OCI-LY7 (cell line): ENCODE measurements at regions not wholly inside any gene's neighbourhood (a gene's known extent, or its start where the extent isn't known, plus 50 kb on each side); places are given as distances from the start of the nearest gene placed in this dataset.
"Not testable (repeated sequence)": the region's sequence is repeated elsewhere in the genome, so short reads cannot be mapped to it uniquely, and the experiment has no call there.

Experiments used
- BruUV-seq: library from RNA; stranded (reverse); fragments of 400-500 nt; replicated peaks from 2 replicates; lab custom pipeline; 2021; lab: Mats Ljungman, UMichigan
- CTCF ChIA-PET: fragments of 300-600 bp; sonication (Branson Sonifier 250); formaldehyde crosslinking; loops from one replicate; lab custom pipeline; 2022; ENCODE audit warnings: antibody characterized with exemption; ENCODE audit not compliant: unreplicated experiment; lab: Charles Lee
- POLR2A ChIA-PET: fragments of 300-600 bp; sonication (Branson Sonifier 250); formaldehyde crosslinking; loops from one replicate; lab custom pipeline; 2022; ENCODE audit warnings: antibody characterized with exemption; lab: Charles Lee
- DNase-seq: peaks from one replicate; pipeline ENCODE4 v3.0.0-alpha.2; 2015; ENCODE audit warnings: low spot score
- H2AFZ ChIP-seq: fragments of 200-600 bp; sonication (generic), shearing (Covaris generic); 2 replicates; pipeline ENCODE4 v1.6.1; 2014; ENCODE audit warnings: mild to moderate bottlenecking, antibody characterized with exemption, low read length, moderate library complexity
- H3K27ac ChIP-seq: fragments of 200-600 bp; sonication (generic); 2 replicates; pipeline ENCODE4 v1.5.1; 2014; ENCODE audit warnings: mixed run types, low read depth, mild to moderate bottlenecking, moderate library complexity, low read length, inconsistent platforms; ENCODE audit not compliant: poor library complexity, severe bottlenecking
- H3K36me3 ChIP-seq: fragments of 200-600 bp; sonication (generic); 2 replicates; pipeline ENCODE4 v1.6.1; 2014; ENCODE audit warnings: mild to moderate bottlenecking, antibody characterized with exemption, low read length, moderate library complexity, mixed read lengths; ENCODE audit not compliant: insufficient read depth
- H3K4me1 ChIP-seq: fragments of 200-600 bp; sonication (generic); 2 replicates; pipeline ENCODE4 v1.5.1; 2014; ENCODE audit warnings: mild to moderate bottlenecking, low read length; ENCODE audit not compliant: insufficient read depth, poor library complexity, severe bottlenecking
- H3K4me2 ChIP-seq: fragments of 200-600 bp; sonication (generic); 2 replicates; pipeline ENCODE4 v1.6.1; 2014; ENCODE audit warnings: mild to moderate bottlenecking, low read length
- H3K4me3 ChIP-seq: fragments of 200-600 bp; sonication (generic); 2 replicates; pipeline ENCODE4 v1.5.1; 2014; ENCODE audit warnings: mild to moderate bottlenecking, low read depth, low read length; ENCODE audit not compliant: poor library complexity, severe bottlenecking
- H3K79me2 ChIP-seq: fragments of 200-600 bp; sonication (generic); 2 replicates; pipeline ENCODE4 v1.6.1; 2016; ENCODE audit warnings: low read depth, mild to moderate bottlenecking, low read length, moderate library complexity, mixed read lengths; ENCODE audit not compliant: insufficient read depth
- H3K9me2 ChIP-seq: fragments of 200-600 bp; sonication (generic); 2 replicates; pipeline ENCODE4 v1.6.1; 2016; ENCODE audit warnings: mild to moderate bottlenecking, low read length, mixed read lengths; ENCODE audit not compliant: insufficient read depth
- H3K9me3 ChIP-seq: fragments of 200-600 bp; sonication (generic); 2 replicates; pipeline ENCODE4 v1.6.1; 2014; ENCODE audit warnings: mild to moderate bottlenecking, mixed run types, low read length, mixed read lengths
- H4K20me1 ChIP-seq: fragments of 200-600 bp; sonication (generic); 2 replicates; pipeline ENCODE4 v1.6.1; 2014; ENCODE audit warnings: mild to moderate bottlenecking, antibody characterized with exemption, low read length, moderate library complexity, mixed read lengths; ENCODE audit not compliant: insufficient read depth
- EZH2phosphoT487 ChIP-seq: fragments of 200-600 bp; sonication (generic); IDR thresholded peaks from 2 replicates; pipeline ENCODE4 v1.6.1; 2018; ENCODE audit warnings: low read depth, borderline replicate concordance, mild to moderate bottlenecking, mixed run types, antibody characterized with exemption, low read length, moderate library complexity, mixed read lengths
- intact Hi-C: fragments of 100-400 bp; cut with micrococcal nuclease; formaldehyde crosslinking; loops from one replicate; pipeline ENCODE4 v1.10.0; 2022; ENCODE audit not compliant: unreplicated experiment
- TF ChIP-seq, protein P1 (sequence below): fragments of 200-600 bp; sonication (generic); conservative IDR thresholded peaks from 2 replicates; pipeline ENCODE4 v1.5.1; 2014; ENCODE audit warnings: mild to moderate bottlenecking, antibody characterized with exemption, low read length, moderate library complexity, mixed read lengths

- DNase-seq: no peak
- Histone ChIP-seq H3K9me2 (no peaks in the 10 kb centered on the region), H3K4me3 (no peak overlapping the region), H3K36me3 (no peaks in the 10 kb centered on the region), H3K4me2 (no peak overlapping the region), H3K4me1 (no peaks in the 10 kb centered on the region), H4K20me1 (no peaks in the 10 kb centered on the region), H3K79me2 (no peaks in the 10 kb centered on the region), H3K9me3 (no peaks in the 10 kb centered on the region), H2AFZ (no peak overlapping the region), H3K27ac (no peak overlapping the region)
- ChIA-PET POLR2A (no interaction called here), CTCF (no interaction called here)
- BruUV-seq: no TSS peak
- TF ChIP-seq, protein P1, sequence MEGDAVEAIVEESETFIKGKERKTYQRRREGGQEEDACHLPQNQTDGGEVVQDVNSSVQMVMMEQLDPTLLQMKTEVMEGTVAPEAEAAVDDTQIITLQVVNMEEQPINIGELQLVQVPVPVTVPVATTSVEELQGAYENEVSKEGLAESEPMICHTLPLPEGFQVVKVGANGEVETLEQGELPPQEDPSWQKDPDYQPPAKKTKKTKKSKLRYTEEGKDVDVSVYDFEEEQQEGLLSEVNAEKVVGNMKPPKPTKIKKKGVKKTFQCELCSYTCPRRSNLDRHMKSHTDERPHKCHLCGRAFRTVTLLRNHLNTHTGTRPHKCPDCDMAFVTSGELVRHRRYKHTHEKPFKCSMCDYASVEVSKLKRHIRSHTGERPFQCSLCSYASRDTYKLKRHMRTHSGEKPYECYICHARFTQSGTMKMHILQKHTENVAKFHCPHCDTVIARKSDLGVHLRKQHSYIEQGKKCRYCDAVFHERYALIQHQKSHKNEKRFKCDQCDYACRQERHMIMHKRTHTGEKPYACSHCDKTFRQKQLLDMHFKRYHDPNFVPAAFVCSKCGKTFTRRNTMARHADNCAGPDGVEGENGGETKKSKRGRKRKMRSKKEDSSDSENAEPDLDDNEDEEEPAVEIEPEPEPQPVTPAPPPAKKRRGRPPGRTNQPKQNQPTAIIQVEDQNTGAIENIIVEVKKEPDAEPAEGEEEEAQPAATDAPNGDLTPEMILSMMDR: no peak
- no peak for TF ChIP-seq EZH2phosphoT487
- intact Hi-C loops: no loop called here
Observed at GRCh38 chr11:96748639-96749370, 359.0 kb downstream of the JRKL start.

DNA sequence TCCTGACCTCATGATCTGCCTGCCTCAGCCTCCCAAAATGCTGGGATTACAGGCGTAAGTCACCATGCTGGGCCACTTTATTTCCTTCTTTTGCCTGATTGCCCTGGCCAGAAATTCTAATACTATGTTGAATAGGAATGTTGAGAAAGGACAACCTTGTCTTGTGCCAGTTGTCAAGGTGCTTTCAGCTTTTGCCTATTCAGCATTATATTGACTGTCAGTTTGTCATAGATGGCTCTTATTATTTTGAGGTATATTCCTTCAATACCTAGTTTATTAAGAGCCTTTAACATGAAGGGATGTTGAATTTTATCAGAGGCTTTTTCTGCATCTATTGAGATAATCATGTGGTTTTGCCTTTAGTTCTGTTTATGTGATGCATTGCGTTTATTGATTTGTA, 362.0 kb downstream of the JRKL start:
- H2AFZ ChIP-seq, H3K27ac ChIP-seq, H3K9me2 ChIP-seq, intact Hi-C loops, DNase-seq, H3K9me3 ChIP-seq, POLR2A ChIA-PET, H3K4me2 ChIP-seq, CTCF ChIA-PET, H3K79me2 ChIP-seq, H3K36me3 ChIP-seq, BruUV-seq, H3K4me3 ChIP-seq, H4K20me1 ChIP-seq, H3K4me1 ChIP-seq: not testable (repeated sequence)

DNA sequence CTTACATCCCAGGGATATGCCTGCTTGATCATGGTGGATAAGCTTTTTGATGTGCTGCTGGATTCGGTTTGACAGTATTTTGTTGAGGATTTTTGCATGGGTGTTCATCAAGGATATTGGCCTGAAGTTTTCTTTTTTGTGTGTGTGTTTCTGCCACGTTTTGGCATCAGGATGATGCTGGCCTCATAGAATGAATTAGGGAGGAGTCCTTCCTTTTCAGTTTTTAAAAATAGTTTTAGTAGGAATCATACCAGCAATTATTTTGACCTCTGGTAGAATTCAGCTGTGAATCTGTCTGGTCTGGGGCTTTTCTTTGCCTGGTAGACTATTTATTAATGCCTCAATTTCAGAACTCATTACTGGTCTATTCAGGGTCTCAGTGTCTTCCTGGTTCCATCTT, 362.4 kb downstream of the JRKL start:
- TF ChIP-seq EZH2phosphoT487: no peak
- TF ChIP-seq, protein P1: no peak
- no peaks in the 10 kb centered on the region for H3K4me1 ChIP-seq
- H3K4me2 ChIP-seq: no peak overlapping the region
- H3K79me2 ChIP-seq: no peaks in the 10 kb centered on the region
- H3K4me3 ChIP-seq: no peak overlapping the region
- intact Hi-C loops: no loop called here
- no peaks in the 10 kb centered on the region for H3K9me2 ChIP-seq
- BruUV-seq: no TSS peak
- H3K9me3 ChIP-seq: no peaks in the 10 kb centered on the region
- DNase-seq: no peak
- no peaks in the 10 kb centered on the region for H3K36me3 ChIP-seq
- CTCF ChIA-PET: no interaction called here
- no peaks in the 10 kb centered on the region for H4K20me1 ChIP-seq
- POLR2A ChIA-PET: no interaction called here
- H2AFZ ChIP-seq: no peak overlapping the region
- H3K27ac ChIP-seq: no peak overlapping the region
